ENCODE measurements at regions not wholly inside any gene's neighbourhood (a gene's known extent, or its start where the extent isn't known, plus 50 kb on each side); places are given as distances from the start of the nearest gene placed in this dataset.

GRCh38 chr20:55140631-55141030 lies 665.2 kb downstream of the DOK5 start:
- TF ChIP-seq POLR2A (IDR thresholded peaks at IDR 0.05) (no peak), CTCF (IDR thresholded peaks at IDR 0.05) (no peak), POLR2AphosphoS5 (IDR thresholded peaks at IDR 0.05) (no peak), EP300 (IDR thresholded peaks at IDR 0.05) (no peak)
